Naive B cell (primary cell): ENCODE measurements at regions not wholly inside any gene's neighbourhood (a gene's known extent, or its start where the extent isn't known, plus 50 kb on each side); places are given as distances from the start of the nearest gene placed in this dataset.

Experiments
- ATAC-seq, 2 donors: fragments of 150-1000 bp; cut with Tn5 transposase; 2 replicates each; pipeline ENCODE4 v1.10.0; 2021; ENCODE audit warnings: low read depth in 2 of 2, mild to moderate bottlenecking in 2 of 2, moderate library complexity in 2 of 2
- DNase-seq: peaks from one replicate; pipeline ENCODE4 v3.0.0; 2022
- H3K27ac Mint-ChIP-seq, 6 donors: one replicate each; pipeline ENCODE4 v1.8.0; 2020 to 2022; ENCODE audit warnings: mild to moderate bottlenecking in 6 of 6, mixed read lengths in 6 of 6, moderate library complexity in 5 of 6, inconsistent platforms in 2 of 6
- H3K27me3 Mint-ChIP-seq, 3 donors: one replicate each; pipeline ENCODE4 v1.8.0; 2021 to 2022; ENCODE audit warnings: mixed read lengths in 3 of 3, mild to moderate bottlenecking in 1 of 3
- H3K36me3 Mint-ChIP-seq, 2 donors: one replicate each; pipeline ENCODE4 v1.8.0; 2020 to 2022; ENCODE audit warnings: mixed read lengths in 2 of 2, inconsistent platforms in 1 of 2, mild to moderate bottlenecking in 1 of 2
- H3K4me1 Mint-ChIP-seq, 3 donors: one replicate each; pipeline ENCODE4 v1.8.0; 2020 to 2022; ENCODE audit warnings: mixed read lengths in 3 of 3, inconsistent platforms in 1 of 3, mild to moderate bottlenecking in 1 of 3, moderate library complexity in 1 of 3
- H3K4me3 Mint-ChIP-seq, 8 donors: one replicate each; pipeline ENCODE4 v1.8.0; 2020 to 2022; ENCODE audit warnings: mild to moderate bottlenecking in 8 of 8, mixed read lengths in 8 of 8, moderate library complexity in 8 of 8, inconsistent platforms in 2 of 8
- H3K9me3 Mint-ChIP-seq, 7 donors: one replicate each; pipeline ENCODE4 v1.8.0; 2020 to 2022; ENCODE audit warnings: mixed read lengths in 7 of 7, mild to moderate bottlenecking in 5 of 7, inconsistent platforms in 2 of 7, moderate library complexity in 1 of 7

DNA sequence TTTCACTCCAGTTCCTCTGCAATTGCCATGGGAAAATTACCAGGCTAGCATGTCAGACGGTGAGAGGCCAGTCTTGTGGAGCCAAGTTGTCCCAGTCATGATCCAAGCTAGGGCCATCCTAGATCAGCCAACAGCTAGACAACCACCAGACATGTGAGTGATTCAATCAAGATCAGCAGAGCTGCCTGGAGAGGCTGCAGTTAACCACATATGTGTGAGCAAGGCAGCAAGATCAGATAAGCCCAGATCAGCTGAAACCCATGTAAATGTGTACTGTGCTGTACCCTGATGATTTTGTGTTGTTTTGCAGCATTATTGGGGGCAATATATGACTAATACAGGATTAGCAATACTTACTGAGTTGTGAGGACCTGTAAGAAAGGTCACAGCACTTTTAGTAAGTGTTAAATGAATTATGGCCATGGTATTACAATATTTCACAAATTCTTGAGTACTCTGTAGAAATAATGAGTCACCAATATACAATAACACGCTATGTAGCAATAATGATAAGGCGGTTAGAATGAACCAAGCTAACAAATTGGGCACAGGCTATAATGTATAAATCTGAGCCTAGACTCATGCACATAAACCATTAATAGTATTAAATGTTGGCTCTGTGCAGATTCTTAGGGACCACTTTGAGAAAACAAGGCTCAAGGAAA, 91.4 kb downstream of the SUDS3 start:
- peaks cover 0 to 5% (median 1%) of the 10 kb centered on the region in 7 donors for H3K9me3 Mint-ChIP-seq
- DNase-seq, result no peak
- peaks cover 8 to 11% (median 9%) of the 10 kb centered on the region in 3 donors for H3K27me3 Mint-ChIP-seq
- no peaks in the 10 kb centered on the region for H3K4me1 Mint-ChIP-seq
- ATAC-seq, result no peak
- no peaks in the 10 kb centered on the region for H3K36me3 Mint-ChIP-seq
- H3K4me3 Mint-ChIP-seq, result no peak overlapping the region
- no peak overlapping the region for H3K27ac Mint-ChIP-seq

DNA sequence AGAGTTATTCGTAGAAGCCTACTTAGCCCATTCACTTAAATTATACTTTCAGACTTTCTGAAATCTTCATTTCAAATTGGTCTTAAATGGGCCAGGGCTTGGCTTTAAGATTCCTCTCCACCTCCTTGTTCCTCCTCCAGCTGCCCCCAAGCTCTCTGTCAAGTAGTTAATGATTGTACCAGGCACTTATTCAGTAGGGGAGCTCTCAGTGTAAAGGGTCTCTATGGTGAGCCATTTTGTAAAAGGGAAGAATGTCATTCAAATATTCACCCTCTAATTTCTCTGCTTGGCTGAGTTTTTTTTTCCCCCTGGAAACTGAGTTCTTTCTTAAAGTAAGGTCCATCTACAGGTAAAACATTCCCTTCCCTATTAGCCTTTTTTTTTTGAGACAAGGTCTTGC, 96.6 kb downstream of the SUDS3 start:
- Mint-ChIP-seq H3K4me3 (no peak overlapping the region), H3K36me3 (no peaks in the 10 kb centered on the region), H3K9me3 (peaks cover 0 to 5% (median 1%) of the 10 kb centered on the region in 7 donors), H3K27me3 (peaks cover 9 to 15% (median 12%) of the 10 kb centered on the region in 3 donors), H3K27ac (no peak overlapping the region), H3K4me1 (no peaks in the 10 kb centered on the region)
- no peak for DNase-seq
- ATAC-seq, result no peak

DNA sequence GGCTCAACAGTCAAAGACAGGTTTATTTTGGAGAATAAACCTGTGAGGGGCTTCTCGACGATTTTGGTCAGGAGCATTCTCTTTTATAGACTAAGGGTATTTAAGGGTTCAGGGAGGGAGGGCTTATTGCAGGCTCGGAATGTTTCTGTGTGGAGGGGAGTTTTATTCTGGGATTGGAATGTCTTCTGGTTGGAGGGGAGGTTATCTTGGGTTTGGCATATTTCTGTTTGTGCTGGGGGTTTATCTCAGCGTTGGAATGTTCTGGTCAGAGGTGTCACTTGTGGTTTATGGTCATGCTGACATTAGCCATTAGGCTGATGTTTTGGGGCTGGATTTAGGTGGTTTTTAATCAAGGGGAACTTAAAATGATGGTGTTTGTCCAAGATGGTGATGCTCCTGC, 103.9 kb downstream of the SUDS3 start:
- Mint-ChIP-seq H3K36me3 (no peaks in the 10 kb centered on the region), H3K4me3 (no peak overlapping the region), H3K27me3 (peaks cover 0 to 14% (median 5%) of the 10 kb centered on the region in 3 donors), H3K9me3 (no peaks in the 10 kb centered on the region), H3K27ac (no peak overlapping the region), H3K4me1 (no peaks in the 10 kb centered on the region)
- no peak for DNase-seq
- no peak for ATAC-seq

GRCh38 chr12:118488034-118488433, 111.7 kb downstream of the SUDS3 start:
- Mint-ChIP-seq H3K36me3 (no peaks in the 10 kb centered on the region), H3K4me1 (no peaks in the 10 kb centered on the region), H3K4me3 (no peak overlapping the region), H3K27me3 (peaks cover 12 to 22% (median 16%) of the 10 kb centered on the region in 3 donors), H3K27ac (no peak overlapping the region), H3K9me3 (peaks cover 0 to 11% (median 5%) of the 10 kb centered on the region in 7 donors)
- DNase-seq (no peak), ATAC-seq (no peak)

GRCh38 chr12:118493962-118494361, 117.6 kb downstream of the SUDS3 start:
- Mint-ChIP-seq H3K27me3 (peaks cover 1 to 13% (median 11%) of the 10 kb centered on the region in 3 donors), H3K36me3 (no peaks in the 10 kb centered on the region), H3K4me1 (no peaks in the 10 kb centered on the region), H3K4me3 (no peak overlapping the region), H3K27ac (no peak overlapping the region), H3K9me3 (peaks cover 0 to 4% (median 2%) of the 10 kb centered on the region in 7 donors)
- no peak for ATAC-seq
- no peak for DNase-seq

- Mint-ChIP-seq H3K4me1 (no peaks in the 10 kb centered on the region), H3K9me3 (peaks cover 0 to 4% (median 2%) of the 10 kb centered on the region in 7 donors), H3K4me3 (no peak overlapping the region), H3K27ac (no peak overlapping the region), H3K27me3 (peaks cover 0 to 12% (median 11%) of the 10 kb centered on the region in 3 donors), H3K36me3 (no peaks in the 10 kb centered on the region)
- ATAC-seq (no peak), DNase-seq (no peak)
These were observed 118.4 kb downstream of the SUDS3 start for GRCh38 chr12:118494776-118495175.

DNA sequence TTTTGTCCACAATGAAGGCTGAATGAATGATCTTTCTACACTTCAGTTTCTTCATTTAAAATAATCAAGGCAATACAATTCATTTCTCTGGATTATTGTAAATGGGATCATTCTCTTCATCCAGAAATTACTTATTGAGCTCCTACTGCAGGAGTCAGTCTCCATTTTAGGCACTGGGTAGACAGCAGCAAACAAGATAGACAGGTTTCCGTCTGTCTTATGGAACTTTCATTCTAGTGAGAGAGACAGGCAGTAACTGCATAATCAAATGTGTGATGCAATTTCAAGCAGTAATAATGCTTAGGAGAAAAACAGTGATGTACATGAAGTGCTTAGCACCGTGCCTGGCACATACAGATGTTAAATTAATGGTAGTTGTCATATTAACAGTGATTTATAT, 118.9 kb downstream of the SUDS3 start:
- Mint-ChIP-seq H3K4me1 (no peaks in the 10 kb centered on the region), H3K27me3 (peaks cover 0 to 15% (median 11%) of the 10 kb centered on the region in 3 donors), H3K36me3 (no peaks in the 10 kb centered on the region), H3K27ac (no peak overlapping the region), H3K4me3 (no peak overlapping the region), H3K9me3 (peaks cover 0 to 4% (median 2%) of the 10 kb centered on the region in 7 donors)
- no peak for DNase-seq
- ATAC-seq, result no peak

DNA sequence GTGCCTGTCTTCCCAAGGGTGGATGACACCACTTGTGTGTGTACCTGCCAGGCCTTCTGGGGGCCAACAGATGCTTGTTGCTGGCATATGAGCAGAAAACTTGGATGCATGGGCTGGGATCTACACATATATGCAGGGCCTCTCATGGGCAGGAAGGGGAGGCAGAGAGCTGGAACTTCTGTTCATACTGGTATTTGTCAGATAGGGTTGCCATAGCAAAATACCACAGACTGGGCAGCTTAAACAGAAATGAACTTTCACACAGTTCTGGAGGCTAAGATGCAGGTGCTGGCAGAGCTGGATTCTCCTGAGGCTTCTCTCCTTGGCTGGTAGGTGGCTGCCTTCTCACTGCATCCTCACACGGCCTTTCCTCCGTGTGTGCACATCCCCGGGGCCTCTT, 121.8 kb downstream of the SUDS3 start:
- peaks cover 0 to 15% (median 11%) of the 10 kb centered on the region in 3 donors for H3K27me3 Mint-ChIP-seq
- no peaks in the 10 kb centered on the region for H3K36me3 Mint-ChIP-seq
- peak overlapping the region in 1 of 8 donors; percentile 18 for H3K4me3 Mint-ChIP-seq
- no peaks in the 10 kb centered on the region for H3K4me1 Mint-ChIP-seq
- H3K9me3 Mint-ChIP-seq, result peaks cover 0 to 4% (median 2%) of the 10 kb centered on the region in 7 donors
- no peak overlapping the region for H3K27ac Mint-ChIP-seq
- ATAC-seq, result no peak
- no peak for DNase-seq

- H3K27me3 Mint-ChIP-seq, result peaks cover 0 to 15% (median 5%) of the 10 kb centered on the region in 3 donors
- peaks cover 0 to 6% (median 2%) of the 10 kb centered on the region in 7 donors for H3K9me3 Mint-ChIP-seq
- no peak overlapping the region for H3K27ac Mint-ChIP-seq
- DNase-seq (no peak), ATAC-seq (no peak)
- no peaks in the 10 kb centered on the region for H3K36me3 Mint-ChIP-seq
- H3K4me3 Mint-ChIP-seq, result no peak overlapping the region
- H3K4me1 Mint-ChIP-seq, result no peaks in the 10 kb centered on the region
These were observed 123.9 kb downstream of the SUDS3 start for GRCh38 chr12:118500299-118500698.

GRCh38 chr12:118501489-118501888, 125.1 kb downstream of the SUDS3 start:
- ATAC-seq, result no peak
- H3K9me3 Mint-ChIP-seq, result peaks cover 0 to 6% (median 2%) of the 10 kb centered on the region in 7 donors

GRCh38 chr12:118503476-118503875, 127.1 kb downstream of the SUDS3 start:
- no peak overlapping the region for H3K4me3 Mint-ChIP-seq
- H3K27ac Mint-ChIP-seq, result no peak overlapping the region
- no peak for ATAC-seq
- H3K4me1 Mint-ChIP-seq, result no peaks in the 10 kb centered on the region
- H3K36me3 Mint-ChIP-seq, result no peaks in the 10 kb centered on the region
- H3K9me3 Mint-ChIP-seq, result peaks cover 0 to 3% (median 0%) of the 10 kb centered on the region in 7 donors
- H3K27me3 Mint-ChIP-seq, result peaks cover 0 to 17% (median 3%) of the 10 kb centered on the region in 3 donors
- no peak for DNase-seq

More at GRCh38 chr12:118501489-118501888, 125.1 kb downstream of the SUDS3 start:
- H3K27ac Mint-ChIP-seq, result no peak overlapping the region
- no peaks in the 10 kb centered on the region for H3K4me1 Mint-ChIP-seq
- H3K27me3 Mint-ChIP-seq, result peaks cover 0 to 15% (median 5%) of the 10 kb centered on the region in 3 donors
- H3K4me3 Mint-ChIP-seq, result no peak overlapping the region
- no peaks in the 10 kb centered on the region for H3K36me3 Mint-ChIP-seq
- no peak for DNase-seq

- ATAC-seq (no peak), DNase-seq (no peak)
- peaks cover 4 to 29% (median 12%) of the 10 kb centered on the region in 7 donors for H3K9me3 Mint-ChIP-seq
- no peaks in the 10 kb centered on the region for H3K4me1 Mint-ChIP-seq
- peak overlapping the region in 1 of 8 donors; percentile 2 for H3K4me3 Mint-ChIP-seq
- H3K27me3 Mint-ChIP-seq, result peaks cover 0 to 19% (median under 1%) of the 10 kb centered on the region in 3 donors
- no peak overlapping the region for H3K27ac Mint-ChIP-seq
- H3K36me3 Mint-ChIP-seq, result no peaks in the 10 kb centered on the region
These were observed 136.3 kb downstream of the SUDS3 start for GRCh38 chr12:118512669-118513068.

DNA sequence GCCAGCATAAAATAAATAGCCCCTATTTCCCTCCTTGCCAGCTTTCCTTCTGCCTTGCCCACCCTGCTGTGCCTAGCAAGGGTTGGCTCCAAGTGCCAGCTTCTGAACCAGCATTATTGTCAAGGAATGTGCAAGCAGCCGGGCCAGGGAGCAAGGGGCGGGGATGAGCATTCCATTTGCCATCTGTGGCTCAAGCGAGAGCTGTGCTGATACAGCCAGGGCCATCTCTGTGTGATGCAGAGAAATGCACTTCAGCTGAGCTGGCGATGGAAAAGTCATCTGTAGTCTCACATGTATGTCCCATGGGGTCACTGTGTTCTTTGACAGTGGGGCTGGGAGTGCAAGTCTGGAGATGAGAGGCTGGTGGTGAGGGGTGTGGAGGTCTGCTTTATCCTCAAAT, 137.3 kb downstream of the SUDS3 start:
- Mint-ChIP-seq H3K27me3 (peaks cover 0 to 14% (median 0%) of the 10 kb centered on the region in 3 donors), H3K4me1 (no peaks in the 10 kb centered on the region), H3K27ac (no peak overlapping the region), H3K36me3 (no peaks in the 10 kb centered on the region), H3K9me3 (peaks cover 7 to 34% (median 17%) of the 10 kb centered on the region in 7 donors), H3K4me3 (no peak overlapping the region)
- DNase-seq (no peak), ATAC-seq (no peak)

- Mint-ChIP-seq H3K9me3 (peaks cover 7 to 38% (median 22%) of the 10 kb centered on the region in 7 donors), H3K27ac (no peak overlapping the region), H3K36me3 (no peaks in the 10 kb centered on the region), H3K4me1 (no peaks in the 10 kb centered on the region), H3K4me3 (no peak overlapping the region), H3K27me3 (peaks cover 0 to 18% (median 0%) of the 10 kb centered on the region in 3 donors)
- DNase-seq, result no peak
- ATAC-seq, result no peak
These were observed 137.9 kb downstream of the SUDS3 start for GRCh38 chr12:118514297-118514696.
